Urinary bladder (tissue), 3 donors: ENCODE measurements at regions not wholly inside any gene's neighbourhood (a gene's known extent, or its start where the extent isn't known, plus 50 kb on each side); places are given as distances from the start of the nearest gene placed in this dataset.
"Not testable (repeated sequence)": the region's sequence is repeated elsewhere in the genome, so short reads cannot be mapped to it uniquely, and the experiment has no call there.

Experiments used
- DNase-seq: peaks from one replicate; pipeline ENCODE4 v3.0.0-alpha.2; 2015; ENCODE audit errors: extremely low spot score
- H3K27ac ChIP-seq: one replicate; pipeline ENCODE4 v1.5.1; 2013; ENCODE audit warnings: low read depth, mild to moderate bottlenecking, moderate library complexity
- H3K36me3 ChIP-seq: one replicate; pipeline ENCODE4 v1.6.1; 2013; ENCODE audit warnings: mild to moderate bottlenecking, moderate library complexity; ENCODE audit not compliant: insufficient read depth
- H3K4me1 ChIP-seq: one replicate; pipeline ENCODE4 v1.6.1; 2013; ENCODE audit warnings: mild to moderate bottlenecking, moderate library complexity; ENCODE audit not compliant: insufficient read depth
- H3K4me3 ChIP-seq: one replicate; pipeline ENCODE4 v1.5.1; 2013; ENCODE audit warnings: low read depth, low read length
- WGBS: extraction: QIAGEN DNeasy Blood & Tissue Kit; methylation state at CpG from one replicate; pipeline ENCODE4 v1.1.7; 2013; 5-methylcytosine and 5-hydroxymethylcytosine counted together
- donor health status: healthy with polysubstance abuse.
- donor health status: healthy.

DNA sequence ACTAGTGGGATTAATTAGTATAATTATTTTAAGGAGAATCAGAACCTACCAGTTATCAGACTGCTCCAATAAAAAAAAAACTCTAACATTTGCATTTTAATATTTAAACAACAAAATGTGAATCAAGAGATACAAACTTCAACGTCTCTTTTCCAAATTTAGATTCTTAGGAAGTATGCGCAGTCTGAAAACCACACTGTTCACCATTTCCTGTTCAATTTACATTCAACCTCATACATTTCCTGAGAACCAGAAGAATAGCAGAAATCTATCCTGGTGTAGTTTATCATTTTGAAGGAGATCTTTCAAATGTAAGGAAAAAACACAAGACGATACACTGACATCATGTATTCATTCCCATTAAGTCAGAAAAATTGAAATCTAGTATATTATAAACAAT is 869.2 kb downstream of the EFNA5 start:
- H3K36me3 ChIP-seq = no peaks in the 10 kb centered on the region
- DNase-seq = no peak
- WGBS = 71% methylated on average over 3 of the region's 3 CpGs
- no peaks in the 10 kb centered on the region for H3K4me1 ChIP-seq
- no peak overlapping the region for H3K4me3 ChIP-seq
- H3K27ac ChIP-seq = no peak overlapping the region

DNA sequence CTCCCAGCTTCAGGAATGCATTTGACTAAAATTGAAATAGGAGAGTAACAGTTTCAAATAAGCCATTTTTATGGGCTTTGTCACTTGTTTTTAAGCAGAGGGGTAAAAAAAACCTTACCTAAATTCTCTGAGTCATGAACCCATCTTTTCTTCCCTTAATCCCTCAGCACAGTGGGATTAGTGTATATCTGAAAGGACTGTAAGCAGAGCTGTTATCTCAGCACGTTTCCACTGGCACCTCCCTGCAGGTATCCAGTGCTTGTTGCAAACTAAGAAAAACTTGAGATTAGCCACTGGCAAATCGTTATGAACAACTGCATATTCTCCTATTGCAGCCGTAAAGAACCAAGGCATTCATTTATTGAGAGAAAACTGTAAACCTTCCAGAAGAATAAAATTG is 872.7 kb downstream of the EFNA5 start:
- Histone ChIP-seq H3K4me3 (no peak overlapping the region), H3K4me1 (no peaks in the 10 kb centered on the region), H3K36me3 (no peaks in the 10 kb centered on the region), H3K27ac (no peak overlapping the region)
- no peak for DNase-seq
- 51% methylated on average over 3 of the region's 3 CpGs for WGBS

GRCh38 chr5:106796081-106796480 is 874.7 kb downstream of the EFNA5 start:
- DNase-seq = no peak
- Histone ChIP-seq H3K27ac (no peak overlapping the region), H3K4me1 (no peaks in the 10 kb centered on the region), H3K4me3 (no peak overlapping the region), H3K36me3 (no peaks in the 10 kb centered on the region)
- 86% methylated on average over 3 of the region's 3 CpGs for WGBS

DNA sequence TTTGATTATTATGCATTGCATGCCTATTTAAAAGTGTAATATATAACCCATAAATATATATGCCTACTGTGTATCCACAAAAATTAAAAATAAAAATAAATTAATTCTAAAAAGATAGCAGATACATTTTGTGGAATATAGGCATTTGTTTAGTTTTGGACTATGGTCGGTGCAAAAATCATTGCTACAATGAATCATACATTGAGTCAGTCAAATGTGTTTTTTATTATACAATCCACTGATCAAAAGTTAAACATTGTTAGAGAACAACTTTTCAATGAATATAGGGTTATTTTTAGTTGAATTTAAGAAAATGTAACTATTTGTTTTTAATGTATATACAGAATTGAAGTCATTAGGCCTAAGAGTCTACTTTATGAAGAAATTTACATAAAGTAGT is 885.9 kb downstream of the EFNA5 start:
- no peak for DNase-seq
- H3K4me1 ChIP-seq = no peaks in the 10 kb centered on the region
- H3K4me3 ChIP-seq = no peak overlapping the region
- no peaks in the 10 kb centered on the region for H3K36me3 ChIP-seq
- 90% methylated on average over 1 of the region's 1 CpG for WGBS
- no peak overlapping the region for H3K27ac ChIP-seq

- H3K4me3 ChIP-seq = no peak overlapping the region
- H3K36me3 ChIP-seq = no peaks in the 10 kb centered on the region
- no peak overlapping the region for H3K27ac ChIP-seq
- no peak for DNase-seq
- H3K4me1 ChIP-seq = no peaks in the 10 kb centered on the region
- 87% methylated on average over 2 of the region's 2 CpGs for WGBS
These were observed 890.4 kb downstream of the EFNA5 start for GRCh38 chr5:106780355-106780754.

GRCh38 chr5:106776515-106776914 is 894.2 kb downstream of the EFNA5 start:
- 88% methylated on average over 6 of the region's 6 CpGs for WGBS
- H3K27ac ChIP-seq = not testable (repeated sequence)

GRCh38 chr5:106768392-106768791 is 902.3 kb downstream of the EFNA5 start:
- WGBS = 84% methylated on average over 4 of the region's 4 CpGs
- Histone ChIP-seq H3K4me3 (no peak overlapping the region), H3K36me3 (no peaks in the 10 kb centered on the region)

More at GRCh38 chr5:106776515-106776914, 894.2 kb downstream of the EFNA5 start:
- H3K4me1 ChIP-seq, DNase-seq, H3K36me3 ChIP-seq, H3K4me3 ChIP-seq: not testable (repeated sequence)

GRCh38 chr5:106766916-106767315 is 903.8 kb downstream of the EFNA5 start:
- Histone ChIP-seq H3K4me1 (no peaks in the 10 kb centered on the region), H3K4me3 (no peak overlapping the region), H3K36me3 (no peaks in the 10 kb centered on the region), H3K27ac (no peak overlapping the region)
- no peak for DNase-seq
- 73% methylated on average over 2 of the region's 2 CpGs for WGBS

More at GRCh38 chr5:106768392-106768791, 902.3 kb downstream of the EFNA5 start:
- DNase-seq = no peak
- H3K4me1 ChIP-seq = no peaks in the 10 kb centered on the region
- no peak overlapping the region for H3K27ac ChIP-seq

DNA sequence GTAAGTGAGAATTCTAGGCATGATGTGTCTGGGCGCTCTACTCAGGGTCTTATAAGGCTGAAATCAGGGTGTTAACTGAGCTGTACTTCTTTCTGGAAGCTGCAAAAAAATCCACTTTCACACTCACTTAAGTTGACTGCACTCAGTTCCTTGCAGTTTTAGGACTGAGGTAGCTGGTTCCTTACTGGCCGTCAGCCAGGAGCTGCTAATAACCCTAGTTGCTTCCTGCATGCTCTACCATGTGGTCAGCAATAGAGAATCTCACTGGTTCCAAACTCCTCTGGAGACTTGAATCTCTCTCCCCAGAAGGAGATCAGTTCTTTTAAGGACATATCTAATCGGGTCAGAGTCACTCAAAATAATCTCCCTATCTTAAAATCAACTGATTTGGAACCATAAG is 911.2 kb downstream of the EFNA5 start:
- no peak for DNase-seq
- no peaks in the 10 kb centered on the region for H3K36me3 ChIP-seq
- no peak overlapping the region for H3K27ac ChIP-seq
- H3K4me1 ChIP-seq = peaks cover 2% of the 10 kb centered on the region
- H3K4me3 ChIP-seq = no peak overlapping the region
- WGBS = 69% methylated on average over 3 of the region's 3 CpGs

DNA sequence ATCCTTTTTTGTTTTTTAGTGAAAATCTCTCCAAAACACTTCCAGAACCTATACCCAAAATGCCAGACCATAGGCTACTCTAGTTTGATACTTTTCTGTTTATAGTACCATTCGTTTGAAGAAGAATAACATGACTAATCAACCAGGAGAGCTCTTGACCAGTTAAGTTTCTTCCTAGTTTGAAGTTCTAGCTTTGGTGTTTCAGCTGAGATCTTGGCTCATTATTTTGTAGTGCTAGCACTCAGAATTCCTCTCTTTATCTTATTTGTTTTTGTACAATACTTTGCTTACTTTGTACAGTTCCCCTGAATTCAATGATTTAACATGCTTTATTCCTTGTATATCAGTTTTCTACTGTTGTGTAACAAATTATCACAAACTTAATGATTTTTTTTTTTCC is 911.6 kb downstream of the EFNA5 start:
- Histone ChIP-seq H3K36me3 (no peaks in the 10 kb centered on the region), H3K4me3 (no peak overlapping the region), H3K27ac (no peak overlapping the region), H3K4me1 (peaks cover 2% of the 10 kb centered on the region)
- DNase-seq = no peak
- WGBS = 61% methylated on average over 1 of the region's 1 CpG

GRCh38 chr5:106757672-106758071 is 913.1 kb downstream of the EFNA5 start:
- DNase-seq = no peak
- Histone ChIP-seq H3K27ac (no peak overlapping the region), H3K4me1 (peaks cover 2% of the 10 kb centered on the region), H3K4me3 (no peak overlapping the region), H3K36me3 (no peaks in the 10 kb centered on the region)
- 83% methylated on average over 3 of the region's 3 CpGs for WGBS

GRCh38 chr5:106755789-106756188 is 914.9 kb downstream of the EFNA5 start:
- 91% methylated on average over 4 of the region's 4 CpGs for WGBS

GRCh38 chr5:106755066-106755465 is 915.7 kb downstream of the EFNA5 start:
- 26% methylated on average over 2 of the region's 2 CpGs for WGBS
- Histone ChIP-seq H3K36me3 (no peaks in the 10 kb centered on the region), H3K4me3 (no peak overlapping the region), H3K4me1 (peaks cover 2% of the 10 kb centered on the region), H3K27ac (no peak overlapping the region)
- no peak for DNase-seq

More at GRCh38 chr5:106755789-106756188, 914.9 kb downstream of the EFNA5 start:
- Histone ChIP-seq H3K4me1 (peaks cover 2% of the 10 kb centered on the region), H3K4me3 (no peak overlapping the region), H3K36me3 (no peaks in the 10 kb centered on the region), H3K27ac (no peak overlapping the region)
- no peak for DNase-seq

DNA sequence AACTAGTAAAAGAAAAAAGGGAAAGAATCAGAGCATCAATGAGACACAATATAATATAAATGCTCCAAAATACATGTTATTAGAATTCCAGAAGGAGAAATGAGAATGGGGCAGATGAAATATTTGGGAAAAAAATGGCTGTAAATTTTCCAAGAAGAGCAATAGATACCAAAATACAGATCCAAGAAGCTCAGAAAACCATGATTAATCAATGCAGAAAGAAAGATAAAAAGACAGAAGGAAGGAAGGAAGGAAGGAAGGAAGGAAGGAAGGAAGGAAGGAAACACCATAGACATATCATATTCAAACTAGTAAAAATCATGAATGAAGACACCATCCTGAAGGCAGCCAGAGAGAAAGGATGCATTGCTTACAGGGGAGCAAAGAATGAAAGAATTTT is 920.9 kb downstream of the EFNA5 start:
- Histone ChIP-seq H3K4me1 (no peaks in the 10 kb centered on the region), H3K4me3 (no peak overlapping the region), H3K27ac (no peak overlapping the region), H3K36me3 (no peaks in the 10 kb centered on the region)
- DNase-seq = no peak

DNA sequence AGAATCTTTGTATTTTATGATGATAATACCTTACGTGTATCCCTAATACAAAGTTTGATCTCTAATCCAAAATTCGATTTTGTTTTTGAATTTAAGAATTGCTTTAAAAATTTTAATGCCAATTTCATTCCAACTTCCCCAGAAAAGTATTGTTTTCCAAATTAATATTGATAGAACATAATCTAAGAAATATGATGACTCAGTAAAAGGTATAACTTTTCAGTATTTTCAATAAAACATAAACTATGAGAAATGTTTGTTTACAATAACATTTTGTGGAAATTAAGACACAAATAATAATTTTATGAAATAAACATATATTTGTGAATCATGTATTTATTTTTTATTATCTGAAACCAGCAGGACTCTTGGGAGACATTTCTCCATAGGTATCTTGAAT is 931.6 kb downstream of the EFNA5 start:
- H3K4me1 ChIP-seq = no peaks in the 10 kb centered on the region
- no peak overlapping the region for H3K4me3 ChIP-seq
- H3K36me3 ChIP-seq = no peaks in the 10 kb centered on the region
- no peak overlapping the region for H3K27ac ChIP-seq
- WGBS = 90% methylated on average over 2 of the region's 2 CpGs
- no peak for DNase-seq
